OCI-LY3 (cell line): ENCODE measurements at regions not wholly inside any gene's neighbourhood (a gene's known extent, or its start where the extent isn't known, plus 50 kb on each side); places are given as distances from the start of the nearest gene placed in this dataset.
"Not testable (repeated sequence)": the region's sequence is repeated elsewhere in the genome, so short reads cannot be mapped to it uniquely, and the experiment has no call there.

Experiments
- H2AFZ ChIP-seq: fragments of 200-600, 300-600 bp; shearing (Covaris generic); 2 replicates; pipeline ENCODE4 v1.6.0; 2014; ENCODE audit warnings: antibody characterized with exemption, low read depth, low read length
- H3K27ac ChIP-seq: fragments of 200-600, 300-600 bp; sonication (generic); 2 replicates; pipeline ENCODE4 v1.5.1; 2014; ENCODE audit warnings: mild to moderate bottlenecking, low read length, moderate library complexity, mixed read lengths
- H3K27me3 ChIP-seq: fragments of 200-600, 300-600 bp; sonication (generic); 2 replicates; pipeline ENCODE4 v1.6.1; 2014; ENCODE audit warnings: low read depth, low read length, mixed read lengths
- H3K36me3 ChIP-seq: fragments of 200-600, 300-600 bp; sonication (generic); replicated peaks from 2 replicates; pipeline ENCODE3; 2014; ENCODE audit warnings: low read depth, low read length, mixed read lengths
- H3K4me1 ChIP-seq: fragments of 300-600, 200-600 bp; sonication (generic); 2 replicates; pipeline ENCODE4 v1.6.1; 2014; ENCODE audit warnings: low read length, mixed read lengths
- H3K4me2 ChIP-seq: fragments of 200-600, 300-600 bp; sonication (generic); 2 replicates; pipeline ENCODE4 v1.6.1; 2014; ENCODE audit warnings: low read length, mixed read lengths
- H3K4me3 ChIP-seq: fragments of 300-600, 200-600 bp; sonication (generic); 2 replicates; pipeline ENCODE4 v1.5.1; 2014; ENCODE audit warnings: antibody characterized with exemption, mild to moderate bottlenecking, low read length, moderate library complexity
- H3K79me2 ChIP-seq: fragments of 300-600, 200-600 bp; shearing (Covaris generic); 2 replicates; pipeline ENCODE4 v1.6.1; 2014; ENCODE audit warnings: mild to moderate bottlenecking, low read length, mixed read lengths
- H3K9ac ChIP-seq: fragments of 300-600, 200-600 bp; shearing (Covaris generic); 2 replicates; pipeline ENCODE4 v1.6.0; 2014; ENCODE audit warnings: mild to moderate bottlenecking, low read length, moderate library complexity
- H3K9me3 ChIP-seq: fragments of 200-600, 300-600 bp; shearing (Covaris generic); 2 replicates; pipeline ENCODE4 v1.6.1; 2014; ENCODE audit warnings: low read length, mixed read lengths; ENCODE audit not compliant: insufficient read depth
- H4K20me1 ChIP-seq: fragments of 200-600, 300-600 bp; sonication (generic); 2 replicates; pipeline ENCODE4 v1.6.1; 2016; ENCODE audit warnings: low read length, mixed read lengths; ENCODE audit not compliant: insufficient read depth
- EZH2phosphoT487 ChIP-seq: fragments of 200-600 bp; shearing (Covaris generic); IDR thresholded peaks from 2 replicates; pipeline ENCODE4 v1.6.1; 2018; ENCODE audit warnings: antibody characterized with exemption, mixed run types, low read depth
- TF ChIP-seq, protein P1 (sequence below): fragments of 200-600, 300-600 bp; sonication (generic); IDR thresholded peaks from 2 replicates; pipeline ENCODE4 v1.5.1; 2014; ENCODE audit warnings: antibody characterized with exemption, low read length, low read depth

DNA sequence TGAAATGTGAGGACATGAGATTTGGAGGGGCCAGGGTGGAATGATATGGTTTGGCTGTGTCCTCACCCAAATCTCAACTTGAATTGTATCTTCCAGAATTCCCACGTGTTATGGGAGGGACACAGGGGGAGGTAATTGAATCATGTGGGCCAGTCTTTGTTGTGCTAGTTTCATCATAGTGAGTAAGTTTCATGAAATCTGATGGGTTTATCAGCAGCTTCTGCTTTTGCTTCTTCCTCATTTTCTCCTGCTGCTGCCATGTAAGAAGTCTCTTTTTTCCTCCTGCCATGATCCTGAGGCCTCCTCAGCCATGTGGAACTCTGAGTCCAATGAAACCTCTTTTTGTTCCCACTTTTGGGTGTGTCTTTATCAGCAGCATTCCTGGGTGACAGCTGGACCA, 104.3 kb upstream of the UNC5B start:
- not testable (repeated sequence) for H3K4me2 ChIP-seq

DNA sequence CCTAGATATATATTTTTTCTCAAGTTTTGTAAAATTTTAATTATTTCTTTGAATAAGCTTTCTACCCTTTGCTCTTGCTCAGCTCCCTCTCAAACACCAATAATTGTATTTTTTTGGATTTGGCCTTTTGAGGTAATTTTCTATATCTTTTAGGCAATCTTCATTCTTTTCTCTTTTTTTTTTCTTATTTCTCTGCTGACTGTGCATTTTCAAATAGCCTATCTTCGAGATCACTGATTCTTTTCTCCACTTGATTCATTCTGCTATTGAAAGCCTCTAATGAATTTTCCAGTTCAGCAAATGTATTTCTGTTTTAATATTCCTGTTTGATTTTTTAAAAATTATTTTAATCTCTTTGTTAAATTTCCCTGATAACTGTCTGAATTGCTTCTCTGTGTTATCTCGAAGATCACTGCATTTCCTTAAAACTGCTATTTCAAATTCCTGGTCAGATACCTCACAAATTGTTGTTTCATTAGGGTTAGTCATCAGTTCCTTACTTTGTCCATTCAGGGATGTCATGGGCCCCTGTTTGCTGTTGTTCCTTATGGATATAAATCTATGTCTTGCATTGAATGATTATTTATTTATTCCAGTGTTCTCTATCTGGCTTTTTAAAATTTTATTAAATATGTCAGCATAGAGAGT, 100.1 kb upstream of the UNC5B start:
- Histone ChIP-seq H3K9ac (no peak overlapping the region), H2AFZ (no peak overlapping the region), H3K36me3 (no peaks in the 10 kb centered on the region), H3K27me3 (no peaks in the 10 kb centered on the region), H3K9me3 (no peaks in the 10 kb centered on the region), H4K20me1 (no peaks in the 10 kb centered on the region), H3K4me1 (no peaks in the 10 kb centered on the region), H3K27ac (no peak overlapping the region), H3K4me2 (no peak overlapping the region), H3K4me3 (no peak overlapping the region), H3K79me2 (no peaks in the 10 kb centered on the region)
- TF ChIP-seq, protein P1, sequence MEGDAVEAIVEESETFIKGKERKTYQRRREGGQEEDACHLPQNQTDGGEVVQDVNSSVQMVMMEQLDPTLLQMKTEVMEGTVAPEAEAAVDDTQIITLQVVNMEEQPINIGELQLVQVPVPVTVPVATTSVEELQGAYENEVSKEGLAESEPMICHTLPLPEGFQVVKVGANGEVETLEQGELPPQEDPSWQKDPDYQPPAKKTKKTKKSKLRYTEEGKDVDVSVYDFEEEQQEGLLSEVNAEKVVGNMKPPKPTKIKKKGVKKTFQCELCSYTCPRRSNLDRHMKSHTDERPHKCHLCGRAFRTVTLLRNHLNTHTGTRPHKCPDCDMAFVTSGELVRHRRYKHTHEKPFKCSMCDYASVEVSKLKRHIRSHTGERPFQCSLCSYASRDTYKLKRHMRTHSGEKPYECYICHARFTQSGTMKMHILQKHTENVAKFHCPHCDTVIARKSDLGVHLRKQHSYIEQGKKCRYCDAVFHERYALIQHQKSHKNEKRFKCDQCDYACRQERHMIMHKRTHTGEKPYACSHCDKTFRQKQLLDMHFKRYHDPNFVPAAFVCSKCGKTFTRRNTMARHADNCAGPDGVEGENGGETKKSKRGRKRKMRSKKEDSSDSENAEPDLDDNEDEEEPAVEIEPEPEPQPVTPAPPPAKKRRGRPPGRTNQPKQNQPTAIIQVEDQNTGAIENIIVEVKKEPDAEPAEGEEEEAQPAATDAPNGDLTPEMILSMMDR: no peak
- TF ChIP-seq EZH2phosphoT487: no peak

More for the DNA sequence above, 104.3 kb upstream of the UNC5B start:
- not testable (repeated sequence) for H3K79me2 ChIP-seq, H3K36me3 ChIP-seq, H4K20me1 ChIP-seq, H3K9ac ChIP-seq, H3K27me3 ChIP-seq, H3K4me1 ChIP-seq, H3K9me3 ChIP-seq, H3K27ac ChIP-seq, H3K4me3 ChIP-seq, H2AFZ ChIP-seq

DNA sequence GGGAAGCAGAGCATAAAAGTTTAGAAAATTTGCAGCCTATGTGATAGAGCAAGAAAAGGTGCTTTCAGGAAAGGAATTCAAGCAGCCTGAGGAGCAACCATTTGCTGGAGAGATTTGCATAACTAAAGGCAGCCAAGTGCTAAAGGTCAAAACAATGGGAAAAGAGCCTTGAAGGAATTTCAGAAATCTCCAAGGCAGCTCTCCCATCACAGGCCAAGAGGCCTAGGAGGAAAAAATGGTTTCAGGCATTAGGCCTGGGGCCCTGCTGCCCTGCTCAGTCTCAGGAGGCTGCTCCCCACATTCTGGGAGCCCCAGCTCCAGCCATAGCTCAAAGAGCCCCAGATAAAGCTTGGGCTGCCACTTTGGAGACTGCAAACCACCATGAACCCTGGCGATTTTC, 95.9 kb upstream of the UNC5B start:
- H3K27me3 ChIP-seq: no peaks in the 10 kb centered on the region
- TF ChIP-seq, protein P1: no peak
- TF ChIP-seq EZH2phosphoT487: no peak
- no peak overlapping the region for H2AFZ ChIP-seq
- no peak overlapping the region for H3K27ac ChIP-seq
- H3K79me2 ChIP-seq: no peaks in the 10 kb centered on the region
- no peaks in the 10 kb centered on the region for H3K9me3 ChIP-seq
- no peak overlapping the region for H3K4me3 ChIP-seq
- no peaks in the 10 kb centered on the region for H3K4me1 ChIP-seq
- no peaks in the 10 kb centered on the region for H3K36me3 ChIP-seq
- no peaks in the 10 kb centered on the region for H4K20me1 ChIP-seq
- no peak overlapping the region for H3K4me2 ChIP-seq
- no peak overlapping the region for H3K9ac ChIP-seq

GRCh38 chr10:71117589-71117988, 94.8 kb upstream of the UNC5B start:
- not testable (repeated sequence) for H3K27ac ChIP-seq, H3K9ac ChIP-seq, H4K20me1 ChIP-seq, H3K4me2 ChIP-seq, H3K4me3 ChIP-seq, H3K9me3 ChIP-seq, H3K36me3 ChIP-seq, H2AFZ ChIP-seq, H3K79me2 ChIP-seq, H3K4me1 ChIP-seq, H3K27me3 ChIP-seq

DNA sequence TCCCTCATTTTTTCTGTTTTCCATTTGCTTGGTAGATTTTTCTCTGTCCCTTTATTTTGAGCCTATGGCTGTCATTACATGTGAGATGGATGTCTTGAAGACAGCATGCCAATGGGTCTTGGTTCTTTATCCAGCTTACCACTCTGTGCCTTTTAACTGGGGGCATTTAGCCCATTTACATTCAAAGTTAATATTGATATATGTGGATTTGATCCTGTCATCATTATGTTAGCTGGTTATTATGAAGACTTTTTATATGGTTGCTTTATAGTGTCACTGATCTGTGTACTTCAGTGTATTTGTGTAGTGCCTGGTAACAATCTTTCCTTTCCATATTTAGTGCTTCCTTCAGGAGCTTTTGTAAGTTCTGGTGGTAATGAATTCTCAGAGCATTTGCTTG, 89.3 kb upstream of the UNC5B start:
- no peaks in the 10 kb centered on the region for H3K9me3 ChIP-seq
- H4K20me1 ChIP-seq: no peaks in the 10 kb centered on the region
- no peaks in the 10 kb centered on the region for H3K36me3 ChIP-seq
- no peak overlapping the region for H2AFZ ChIP-seq
- H3K27me3 ChIP-seq: peaks cover 9% of the 10 kb centered on the region; the same call in 1 of the 2 replicates
- H3K4me2 ChIP-seq: no peak overlapping the region
- H3K4me1 ChIP-seq: no peaks in the 10 kb centered on the region
- H3K27ac ChIP-seq: no peak overlapping the region
- H3K79me2 ChIP-seq: no peaks in the 10 kb centered on the region
- no peak overlapping the region for H3K4me3 ChIP-seq
- H3K9ac ChIP-seq: no peak overlapping the region
- TF ChIP-seq, protein P1: no peak
- TF ChIP-seq EZH2phosphoT487: no peak
